ENCODE measurements at regions not wholly inside any gene's neighbourhood (a gene's known extent, or its start where the extent isn't known, plus 50 kb on each side); places are given as distances from the start of the nearest gene placed in this dataset.

DNA sequence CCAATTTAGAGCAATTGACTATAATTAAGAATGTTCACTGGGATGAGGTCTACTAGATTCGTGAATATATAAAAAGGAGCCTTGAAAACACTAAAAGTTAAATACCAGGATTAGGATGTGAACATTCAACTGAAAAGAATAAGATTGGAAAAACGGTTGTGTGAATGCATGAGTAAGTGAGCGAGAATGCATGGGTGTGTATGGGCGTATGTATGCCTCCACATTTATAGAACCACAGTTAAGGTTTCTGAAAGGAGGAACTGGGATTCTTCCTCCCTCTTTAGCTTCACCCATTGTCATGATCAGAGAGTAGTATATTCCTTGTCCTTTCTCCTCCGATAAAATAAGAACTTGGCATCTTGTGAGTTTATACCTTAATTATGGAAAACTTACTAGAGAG lies 151.1 kb upstream of the UBE2E3 start:
- TF ChIP-seq, protein P1, sequence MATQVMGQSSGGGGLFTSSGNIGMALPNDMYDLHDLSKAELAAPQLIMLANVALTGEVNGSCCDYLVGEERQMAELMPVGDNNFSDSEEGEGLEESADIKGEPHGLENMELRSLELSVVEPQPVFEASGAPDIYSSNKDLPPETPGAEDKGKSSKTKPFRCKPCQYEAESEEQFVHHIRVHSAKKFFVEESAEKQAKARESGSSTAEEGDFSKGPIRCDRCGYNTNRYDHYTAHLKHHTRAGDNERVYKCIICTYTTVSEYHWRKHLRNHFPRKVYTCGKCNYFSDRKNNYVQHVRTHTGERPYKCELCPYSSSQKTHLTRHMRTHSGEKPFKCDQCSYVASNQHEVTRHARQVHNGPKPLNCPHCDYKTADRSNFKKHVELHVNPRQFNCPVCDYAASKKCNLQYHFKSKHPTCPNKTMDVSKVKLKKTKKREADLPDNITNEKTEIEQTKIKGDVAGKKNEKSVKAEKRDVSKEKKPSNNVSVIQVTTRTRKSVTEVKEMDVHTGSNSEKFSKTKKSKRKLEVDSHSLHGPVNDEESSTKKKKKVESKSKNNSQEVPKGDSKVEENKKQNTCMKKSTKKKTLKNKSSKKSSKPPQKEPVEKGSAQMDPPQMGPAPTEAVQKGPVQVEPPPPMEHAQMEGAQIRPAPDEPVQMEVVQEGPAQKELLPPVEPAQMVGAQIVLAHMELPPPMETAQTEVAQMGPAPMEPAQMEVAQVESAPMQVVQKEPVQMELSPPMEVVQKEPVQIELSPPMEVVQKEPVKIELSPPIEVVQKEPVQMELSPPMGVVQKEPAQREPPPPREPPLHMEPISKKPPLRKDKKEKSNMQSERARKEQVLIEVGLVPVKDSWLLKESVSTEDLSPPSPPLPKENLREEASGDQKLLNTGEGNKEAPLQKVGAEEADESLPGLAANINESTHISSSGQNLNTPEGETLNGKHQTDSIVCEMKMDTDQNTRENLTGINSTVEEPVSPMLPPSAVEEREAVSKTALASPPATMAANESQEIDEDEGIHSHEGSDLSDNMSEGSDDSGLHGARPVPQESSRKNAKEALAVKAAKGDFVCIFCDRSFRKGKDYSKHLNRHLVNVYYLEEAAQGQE (IDR thresholded peaks at IDR 0.05; ENCODE audit: insufficient read depth in 1 of 2, low read depth in 2 of 2, low read length in 2 of 2) = no peak
- no peak for TF ChIP-seq FOXP2 (optimal IDR thresholded peaks at IDR 0.05; ENCODE audit: borderline replicate concordance, extremely low read depth, extremely low read length, insufficient read depth)
- TF ChIP-seq POLR2AphosphoS5 (IDR thresholded peaks at IDR 0.05; ENCODE audit: low read depth, low read length) = no peak
- no peak for TF ChIP-seq SIN3A (IDR thresholded peaks at IDR 0.05; ENCODE audit: borderline replicate concordance, insufficient read depth, low read length)
- no peak for TF ChIP-seq TAF1 (IDR thresholded peaks at IDR 0.05; ENCODE audit: borderline replicate concordance, insufficient read depth, low read length)

DNA sequence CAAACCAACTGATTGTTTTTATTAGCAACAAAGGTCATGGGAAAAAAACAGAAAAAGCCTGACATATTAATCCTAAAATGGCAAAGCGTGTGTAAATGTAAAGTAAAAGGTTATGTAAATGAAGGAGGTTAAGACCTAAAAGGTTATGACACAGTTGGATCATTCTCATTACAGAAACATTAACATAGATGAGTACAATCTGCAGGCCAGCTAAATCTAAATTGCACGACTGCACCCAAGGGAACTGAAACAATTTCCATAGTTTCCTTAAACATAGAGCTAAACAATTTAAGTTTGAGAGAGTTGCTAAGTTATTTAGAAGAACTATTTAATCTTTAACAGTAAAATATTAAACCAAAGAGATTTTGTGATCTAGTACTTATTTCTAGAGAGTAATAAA lies 151.6 kb upstream of the UBE2E3 start:
- TF ChIP-seq SIN3A (IDR thresholded peaks at IDR 0.05; ENCODE audit: borderline replicate concordance, insufficient read depth, low read length) = no peak
- TF ChIP-seq, protein P1 (IDR thresholded peaks at IDR 0.05; ENCODE audit: insufficient read depth in 1 of 2, low read depth in 2 of 2, low read length in 2 of 2) = no peak
- no peak for TF ChIP-seq POLR2AphosphoS5 (IDR thresholded peaks at IDR 0.05; ENCODE audit: low read depth, low read length)
- TF ChIP-seq FOXP2 (optimal IDR thresholded peaks at IDR 0.05; ENCODE audit: borderline replicate concordance, extremely low read depth, extremely low read length, insufficient read depth) = no peak
- TF ChIP-seq TAF1 (IDR thresholded peaks at IDR 0.05; ENCODE audit: borderline replicate concordance, insufficient read depth, low read length) = no peak

DNA sequence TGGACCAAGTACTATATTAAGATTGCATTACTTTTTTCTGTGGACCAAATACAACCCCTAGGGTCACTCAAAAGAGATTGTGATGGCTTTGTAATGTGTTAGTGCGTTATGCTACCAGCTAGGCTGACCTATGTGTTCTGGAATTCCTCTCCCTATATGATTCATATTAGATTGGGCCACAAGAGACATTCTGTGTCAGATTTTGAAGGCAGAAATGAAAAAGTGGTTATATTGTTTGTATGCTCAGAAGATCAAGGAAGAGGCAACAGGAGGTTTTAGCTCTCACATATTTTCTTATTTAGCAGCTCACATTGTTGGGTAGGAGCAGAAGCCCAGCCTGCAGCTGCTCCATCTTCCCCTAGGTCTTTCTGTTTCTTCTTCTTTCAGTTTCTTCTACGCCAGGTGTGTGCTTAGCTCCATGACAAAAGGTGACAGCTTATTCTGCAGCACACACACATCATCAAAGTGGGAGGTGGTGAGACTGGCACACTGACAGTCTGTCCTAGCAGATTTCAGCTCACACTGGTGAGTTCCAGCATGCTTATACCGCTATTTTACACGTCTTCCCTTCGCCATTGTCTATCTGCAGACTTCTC lies 156.8 kb upstream of the UBE2E3 start:
- TF ChIP-seq TAF1 (IDR thresholded peaks at IDR 0.05; ENCODE audit: borderline replicate concordance, insufficient read depth, low read length) = no peak
- TF ChIP-seq POLR2AphosphoS5 (IDR thresholded peaks at IDR 0.05; ENCODE audit: low read depth, low read length) = no peak
- TF ChIP-seq, protein P1 (IDR thresholded peaks at IDR 0.05; ENCODE audit: insufficient read depth in 1 of 2, low read depth in 2 of 2, low read length in 2 of 2) = no peak
- no peak for TF ChIP-seq FOXP2 (optimal IDR thresholded peaks at IDR 0.05; ENCODE audit: borderline replicate concordance, extremely low read depth, extremely low read length, insufficient read depth)
- TF ChIP-seq SIN3A (IDR thresholded peaks at IDR 0.05; ENCODE audit: borderline replicate concordance, insufficient read depth, low read length) = no peak

DNA sequence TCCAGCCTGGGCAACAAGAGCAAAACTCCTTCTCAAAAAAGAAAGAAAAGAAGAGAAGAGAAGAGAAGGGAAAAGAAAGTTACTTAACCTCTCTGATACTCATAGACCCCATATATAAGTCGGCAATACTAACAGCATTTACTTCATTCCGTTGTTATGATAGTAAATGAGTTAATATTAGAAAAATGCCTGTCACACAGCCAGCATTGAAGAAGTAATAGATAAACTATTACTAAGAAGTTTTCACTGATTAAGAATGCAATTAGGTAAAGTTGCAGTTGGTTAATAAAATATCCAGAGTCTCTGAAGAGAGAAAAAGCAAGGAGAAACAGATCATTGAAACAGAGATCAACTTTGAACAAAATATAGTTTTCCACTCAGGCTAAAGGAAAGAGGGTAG lies 161.3 kb upstream of the UBE2E3 start:
- TF ChIP-seq, protein P1 (IDR thresholded peaks at IDR 0.05; ENCODE audit: insufficient read depth in 1 of 2, low read depth in 2 of 2, low read length in 2 of 2) = no peak
- TF ChIP-seq POLR2AphosphoS5 (IDR thresholded peaks at IDR 0.05; ENCODE audit: low read depth, low read length) = no peak
- TF ChIP-seq SIN3A (IDR thresholded peaks at IDR 0.05; ENCODE audit: borderline replicate concordance, insufficient read depth, low read length) = no peak
- no peak for TF ChIP-seq FOXP2 (optimal IDR thresholded peaks at IDR 0.05; ENCODE audit: borderline replicate concordance, extremely low read depth, extremely low read length, insufficient read depth)
- TF ChIP-seq TAF1 (IDR thresholded peaks at IDR 0.05; ENCODE audit: borderline replicate concordance, insufficient read depth, low read length) = no peak
